KBM-7 (cell line): ENCODE measurements at regions not wholly inside any gene's neighbourhood (a gene's known extent, or its start where the extent isn't known, plus 50 kb on each side); places are given as distances from the start of the nearest gene placed in this dataset.
A peak's percentile ranks its signal among the peaks of the same experiment; 100 is the strongest.

Source experiments
- DNase-seq: peaks from one replicate; pipeline ENCODE4 v3.0.0-alpha.2; 2015
- in situ Hi-C: fragments of 300-500 bp; cut with MboI; formaldehyde crosslinking; loops from 2 replicates; pipeline ENCODE4 v1.14.3; 2020; ENCODE audit warnings: low sequenced_read_pairs, low pct_unique_long_range_greater_than_20kb, mixed read lengths

DNA sequence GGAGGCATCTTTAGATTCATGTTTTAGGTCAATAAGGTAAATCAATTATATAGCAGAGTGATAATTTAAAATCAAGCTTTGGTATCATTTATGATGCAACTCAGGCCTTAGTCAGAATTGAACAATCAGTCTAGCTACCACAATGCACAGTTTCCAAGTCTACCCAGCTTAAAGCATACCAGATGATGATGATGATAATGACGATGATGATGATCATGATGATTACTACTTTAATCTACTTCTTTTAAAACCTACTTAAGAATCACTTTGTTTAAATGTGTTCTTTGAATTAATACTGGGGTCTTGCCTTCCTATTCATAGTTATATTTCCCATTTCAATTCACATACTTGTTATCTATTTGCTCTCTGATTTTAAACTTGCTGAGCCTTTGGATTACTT is 1872.7 kb downstream of the OLFM4 start:
- no peak for DNase-seq
- in situ Hi-C loops: no loop called here

DNA sequence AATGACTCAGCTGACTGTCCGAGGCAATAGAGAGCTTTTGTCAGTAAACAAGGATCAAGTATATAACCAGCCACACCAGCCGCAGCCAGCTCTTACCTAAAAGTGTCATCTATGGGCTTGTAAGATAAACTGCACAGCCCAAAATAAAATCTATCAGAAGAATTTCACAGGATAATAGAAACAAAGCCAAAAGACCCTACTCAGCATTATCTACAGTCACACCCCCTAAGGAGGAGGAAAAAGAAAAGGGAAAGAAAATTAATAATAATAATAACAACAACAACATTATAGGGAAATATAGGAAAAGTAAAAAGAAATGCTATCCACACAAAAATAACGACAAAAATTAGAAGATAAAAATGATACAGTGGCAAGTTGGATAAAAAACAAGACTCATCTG is 1883.8 kb downstream of the OLFM4 start:
- no peak for DNase-seq
- in situ Hi-C loops: no loop called here

DNA sequence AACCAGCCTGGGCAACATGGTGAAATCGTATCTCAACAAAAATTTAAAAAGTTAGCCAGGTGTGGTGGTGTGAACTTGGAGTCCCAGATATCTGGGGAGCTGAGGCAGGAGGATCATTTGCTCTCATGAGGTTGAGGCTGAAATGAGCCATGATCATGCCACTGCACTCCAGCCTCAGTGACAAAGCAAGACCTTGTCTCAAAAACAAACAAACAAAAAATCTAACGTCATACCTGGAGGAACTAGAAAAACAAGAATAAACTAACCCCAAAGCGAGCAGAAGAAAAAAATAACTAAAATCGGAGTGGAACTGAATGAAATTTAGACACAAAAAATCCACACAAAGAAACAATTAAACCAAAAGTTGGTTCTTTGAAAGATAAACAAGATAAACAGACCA is 1885.1 kb downstream of the OLFM4 start:
- in situ Hi-C loops: no loop called here
- no peak for DNase-seq

- in situ Hi-C loops: no loop called here
- DNase-seq: no peak
Measured at GRCh38 chr13:54927538-54927937, 1898.9 kb downstream of the OLFM4 start.

DNA sequence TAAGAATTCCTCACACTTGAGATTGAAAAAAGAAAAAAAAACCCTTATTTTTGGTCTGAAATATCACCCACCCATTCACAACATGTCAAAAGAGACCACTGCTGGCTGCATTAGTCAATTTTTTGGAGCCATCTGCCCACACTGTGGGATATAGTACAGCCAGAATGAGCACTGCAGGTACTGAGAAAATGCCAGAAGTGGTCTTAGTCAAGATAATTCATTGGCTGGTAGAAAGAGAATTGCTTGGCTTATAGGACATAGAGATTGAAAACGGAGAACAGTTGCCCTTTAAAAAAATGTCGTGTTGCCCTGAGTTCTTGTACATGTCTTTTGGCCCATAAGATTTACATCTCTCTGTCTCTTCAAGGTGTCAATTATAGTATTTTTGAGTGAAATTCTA is 1899.5 kb downstream of the OLFM4 start:
- in situ Hi-C loops: no loop called here

DNA sequence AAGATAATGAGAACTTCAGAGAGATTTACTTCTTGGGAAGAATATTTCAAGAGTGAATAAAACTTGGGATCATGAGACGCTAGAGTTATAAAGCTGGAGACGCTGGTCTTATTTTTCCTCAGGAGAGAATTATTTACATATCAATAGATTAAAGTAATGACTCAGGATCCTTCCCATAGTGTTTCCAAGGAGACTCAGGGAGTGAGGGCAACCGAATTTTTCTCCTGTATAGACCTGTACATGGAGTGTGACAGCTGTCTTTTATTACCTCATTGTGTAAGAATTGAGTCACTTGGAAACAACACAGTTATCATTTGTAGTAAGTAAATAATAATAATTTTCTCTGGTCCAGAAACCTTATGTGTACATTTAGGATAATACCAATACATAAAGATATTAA is 1905.5 kb downstream of the OLFM4 start:
- no peak for DNase-seq
- in situ Hi-C loops: no loop called here

More for the DNA sequence above, 1899.5 kb downstream of the OLFM4 start:
- DNase-seq: no peak

- DNase-seq: no peak
- in situ Hi-C loops: no loop called here
Measured at GRCh38 chr13:54945973-54946372, 1917.4 kb downstream of the OLFM4 start.

DNA sequence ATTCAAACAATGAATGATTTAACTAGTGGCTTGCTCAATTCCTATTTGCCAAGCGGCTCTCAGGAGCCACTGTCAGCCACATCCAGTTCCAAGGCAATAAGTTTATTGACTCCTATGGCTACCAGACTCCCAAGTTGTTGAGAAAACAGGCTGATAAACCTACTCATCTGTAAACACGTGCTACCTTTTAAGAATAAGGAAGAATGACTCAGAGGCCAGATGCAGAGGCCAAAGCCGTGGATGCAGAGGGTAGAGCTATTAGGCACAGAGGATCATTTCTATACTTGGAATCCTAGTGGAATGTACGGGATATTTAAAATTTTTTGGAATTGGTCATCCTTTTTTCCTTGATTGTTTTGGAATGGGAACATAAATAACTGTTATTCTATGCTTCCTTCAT is 1921.1 kb downstream of the OLFM4 start:
- in situ Hi-C loops: no loop called here
- DNase-seq: no peak

DNA sequence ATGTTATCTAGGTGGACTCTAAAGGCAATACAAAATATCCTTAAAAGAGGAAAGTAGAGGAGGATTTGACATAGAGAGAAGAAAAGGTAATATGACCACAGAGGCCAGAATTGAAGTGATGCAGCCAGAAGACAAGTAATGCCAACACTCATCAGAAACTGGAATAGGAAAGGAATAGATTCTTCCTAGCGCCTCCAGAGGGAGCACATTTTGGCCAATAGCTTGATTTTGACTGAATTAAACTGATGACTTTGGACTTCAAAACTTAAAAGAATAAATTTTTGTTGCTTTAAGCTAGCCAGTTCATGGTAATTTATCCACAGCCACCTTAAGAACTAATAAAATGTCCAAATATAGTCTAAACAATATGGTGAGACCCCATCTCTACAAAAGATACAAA is 1921.9 kb downstream of the OLFM4 start:
- DNase-seq: no peak
- in situ Hi-C loops: no loop called here

GRCh38 chr13:54953786-54954185 is 1925.2 kb downstream of the OLFM4 start:
- in situ Hi-C loops: no loop called here
- DNase-seq: no peak

- DNase-seq: no peak
- in situ Hi-C loops: no loop called here
Measured at GRCh38 chr13:54958781-54959180, 1930.2 kb downstream of the OLFM4 start.

- no peak for DNase-seq
- in situ Hi-C loops: no loop called here
Measured at GRCh38 chr13:54965881-54966280, 1937.3 kb downstream of the OLFM4 start.

DNA sequence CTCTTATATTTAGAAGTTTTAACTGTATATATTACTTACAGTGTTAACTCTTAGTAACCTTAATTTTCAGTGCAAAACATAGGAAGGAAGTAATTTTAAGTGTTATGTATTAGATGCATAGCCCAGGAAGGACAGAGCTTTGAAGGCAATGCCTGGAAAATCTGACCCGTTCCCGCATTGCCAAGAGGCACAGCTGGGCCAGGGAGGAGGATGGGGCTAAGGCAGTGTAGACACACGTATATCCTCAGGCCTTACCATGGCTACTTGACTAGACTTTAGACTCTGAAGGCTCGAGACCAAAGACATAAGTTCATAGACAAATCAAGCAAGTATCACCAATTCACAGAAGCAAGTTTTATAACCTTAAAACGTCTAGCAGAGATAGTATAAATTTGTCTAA is 1944.2 kb downstream of the OLFM4 start:
- no peak for DNase-seq
- in situ Hi-C loops: no loop called here

GRCh38 chr13:54975676-54976075 is 1947.1 kb downstream of the OLFM4 start:
- DNase-seq: no peak
- in situ Hi-C loops: no loop called here

GRCh38 chr13:54980651-54981050 is 1952.0 kb downstream of the OLFM4 start:
- peak; percentile 19 for DNase-seq
- in situ Hi-C loops: no loop called here

GRCh38 chr13:54989418-54989817 is 1960.8 kb downstream of the OLFM4 start:
- in situ Hi-C loops: no loop called here
- DNase-seq: no peak

GRCh38 chr13:54999399-54999907 is 1970.8 kb downstream of the OLFM4 start:
- in situ Hi-C loops: no loop called here

DNA sequence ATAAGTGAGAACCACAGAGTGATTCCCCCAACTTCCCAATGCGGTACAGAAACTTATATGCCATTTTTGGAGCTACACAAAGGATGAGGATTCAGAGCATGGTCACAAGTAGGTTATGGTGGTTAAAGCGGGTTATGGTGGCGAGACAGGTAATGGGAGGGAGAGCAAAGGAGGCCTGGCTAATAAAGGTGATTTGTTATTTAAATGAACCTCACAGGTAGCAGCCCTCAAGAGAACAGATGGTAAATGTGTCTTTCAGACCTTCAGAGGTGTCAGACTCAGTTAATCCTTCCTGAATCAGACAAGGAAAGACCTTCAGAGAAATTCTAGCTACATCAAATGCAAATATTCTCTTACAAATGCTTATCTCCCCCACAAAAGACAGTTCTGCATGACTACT is 1971.4 kb downstream of the OLFM4 start:
- in situ Hi-C loops: no loop called here
- no peak for DNase-seq

More at GRCh38 chr13:54999399-54999907, 1970.8 kb downstream of the OLFM4 start:
- DNase-seq: no peak

GRCh38 chr13:55000844-55001243 is 1972.2 kb downstream of the OLFM4 start:
- in situ Hi-C loops: no loop called here
- no peak for DNase-seq

DNA sequence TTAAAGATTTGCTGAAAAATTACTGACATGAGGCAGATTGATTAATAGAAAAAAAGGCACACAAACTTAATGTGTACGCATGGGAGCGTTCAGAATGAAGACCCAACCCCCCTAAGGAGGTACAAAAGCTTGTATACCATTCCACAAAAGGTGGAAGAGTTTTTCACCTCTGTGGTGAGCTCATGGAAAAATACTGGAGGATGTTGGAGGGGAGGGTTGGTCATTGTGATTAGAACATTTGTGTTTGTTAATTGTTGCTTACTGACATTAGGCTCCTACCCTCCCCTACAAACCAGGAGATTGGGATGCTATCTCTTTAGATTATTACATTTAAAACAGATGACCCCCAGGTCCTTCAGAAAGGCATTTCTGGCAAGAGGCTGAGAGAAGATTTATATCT is 1973.3 kb downstream of the OLFM4 start:
- no peak for DNase-seq
- in situ Hi-C loops: no loop called here

DNA sequence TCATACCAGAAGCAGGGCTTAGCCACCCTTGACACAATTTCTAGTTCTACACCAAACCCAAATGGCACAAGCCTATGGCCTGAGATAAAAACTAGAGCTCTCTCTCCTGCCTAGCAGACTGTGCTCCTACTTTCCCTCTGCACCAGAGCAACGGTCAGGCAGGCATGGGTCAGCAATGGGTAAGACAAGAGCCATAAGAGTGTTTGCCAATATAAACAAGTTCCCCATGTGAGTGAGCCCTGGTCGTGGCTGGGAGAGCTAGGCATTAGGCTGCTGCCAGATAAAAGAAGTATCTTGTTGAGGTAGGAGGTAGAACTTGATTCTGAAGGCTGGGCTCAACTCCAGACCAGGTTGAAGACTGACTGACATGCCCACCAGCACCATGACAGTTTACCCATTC is 1979.1 kb downstream of the OLFM4 start:
- in situ Hi-C loops: no loop called here
- no peak for DNase-seq

DNA sequence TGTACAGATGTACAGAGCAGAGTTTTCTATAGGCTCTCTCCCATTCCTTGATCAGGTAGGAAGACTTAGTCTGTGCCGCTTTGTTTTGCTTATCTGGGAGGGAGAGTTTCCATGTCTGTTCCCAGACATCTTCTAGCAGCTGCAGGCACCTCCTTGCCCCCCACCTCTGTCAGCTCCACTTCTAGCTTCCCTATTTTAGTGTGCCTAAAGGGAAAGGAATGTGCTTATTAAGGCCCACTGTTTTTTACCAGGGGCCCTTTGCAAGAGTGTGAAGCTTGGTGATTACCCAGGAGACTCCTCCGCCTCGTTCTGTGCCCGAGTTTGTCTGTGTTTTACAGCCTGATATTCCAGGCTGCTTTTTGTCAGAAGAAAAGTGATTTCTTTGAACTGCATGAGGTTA is 1984.4 kb downstream of the OLFM4 start:
- DNase-seq: no peak
- in situ Hi-C loops: no loop called here
